Stimulated activated effector memory CD8-positive, alpha-beta T cell treated with anti-CD3 and anti-CD28 coated beads, Interleukin-12 subunit alpha, Interleukin-12 subunit beta, amount 100 ng/mL, for 72 hours (primary cell): ENCODE measurements at regions not wholly inside any gene's neighbourhood (a gene's known extent, or its start where the extent isn't known, plus 50 kb on each side); places are given as distances from the start of the nearest gene placed in this dataset.
A peak's percentile ranks its signal among the peaks of the same experiment; 100 is the strongest.

Source experiments
- ATAC-seq: fragments of 150-1000 bp; cut with Tn5 transposase; 2 replicates; pipeline ENCODE4 v1.10.0; 2021
- DNase-seq, 2 donors: peaks; one replicate each; pipeline ENCODE4 v3.0.0; 2021 to 2022; ENCODE audit warnings: low spot score in 2 of 2
- H3K27ac Mint-ChIP-seq: one replicate; pipeline ENCODE4 v1.8.0; 2022; ENCODE audit warnings: mild to moderate bottlenecking, mixed read lengths
- H3K36me3 Mint-ChIP-seq: one replicate; pipeline ENCODE4 v1.8.0; 2022; ENCODE audit warnings: mild to moderate bottlenecking, mixed read lengths
- H3K4me1 Mint-ChIP-seq: one replicate; pipeline ENCODE4 v1.8.0; 2022; ENCODE audit warnings: mixed read lengths
- H3K4me3 Mint-ChIP-seq: one replicate; pipeline ENCODE4 v1.8.0; 2022; ENCODE audit warnings: mild to moderate bottlenecking, mixed read lengths
- H3K9me3 Mint-ChIP-seq: one replicate; pipeline ENCODE4 v1.8.0; 2022; ENCODE audit warnings: mixed read lengths

DNA sequence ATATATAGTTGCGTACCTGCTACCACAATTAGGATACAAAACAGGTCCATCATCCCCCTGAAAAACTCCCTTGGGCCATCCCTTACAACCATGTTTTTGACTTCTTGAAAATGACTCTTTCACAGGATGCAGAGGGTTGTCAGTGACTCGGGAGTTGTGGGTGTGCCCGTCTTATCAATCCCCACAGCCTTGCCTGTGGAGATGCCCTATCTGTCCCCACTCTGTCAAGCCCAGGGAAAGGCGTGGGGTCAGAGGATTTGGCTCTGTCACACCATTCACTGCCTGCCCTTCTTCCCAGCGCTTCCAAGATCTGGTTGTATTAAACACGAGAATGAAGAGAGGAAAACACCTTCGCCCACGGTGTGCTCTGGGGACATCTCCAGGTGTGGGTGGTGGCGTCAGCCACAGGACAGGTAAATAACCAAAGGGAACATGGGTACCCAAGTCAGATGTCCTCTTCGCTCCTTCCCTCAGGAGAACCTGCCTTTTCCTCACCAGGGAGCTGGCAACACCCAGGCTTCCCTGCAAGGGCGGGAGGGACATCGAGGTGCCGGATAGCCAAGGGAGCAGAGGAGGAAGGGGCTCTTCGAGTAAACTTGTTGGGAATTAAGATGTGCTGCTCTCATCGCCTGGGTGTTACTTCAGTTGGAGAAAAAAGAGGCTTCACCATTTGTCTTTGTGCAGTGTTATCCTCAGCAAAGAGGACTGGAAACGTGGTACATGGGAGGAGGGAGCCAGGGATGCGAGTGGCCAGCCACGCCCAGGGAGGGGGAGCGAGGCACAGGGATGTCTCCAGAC is 100.3 kb downstream of the B3GNT2 start:
- peak overlapping the region; percentile 56 for H3K27ac Mint-ChIP-seq
- H3K4me1 Mint-ChIP-seq, result peaks cover 6% of the 10 kb centered on the region
- no peaks in the 10 kb centered on the region for H3K36me3 Mint-ChIP-seq
- H3K4me3 Mint-ChIP-seq, result no peak overlapping the region
- no peaks in the 10 kb centered on the region for H3K9me3 Mint-ChIP-seq
- ATAC-seq (no peak), DNase-seq (no peak)

DNA sequence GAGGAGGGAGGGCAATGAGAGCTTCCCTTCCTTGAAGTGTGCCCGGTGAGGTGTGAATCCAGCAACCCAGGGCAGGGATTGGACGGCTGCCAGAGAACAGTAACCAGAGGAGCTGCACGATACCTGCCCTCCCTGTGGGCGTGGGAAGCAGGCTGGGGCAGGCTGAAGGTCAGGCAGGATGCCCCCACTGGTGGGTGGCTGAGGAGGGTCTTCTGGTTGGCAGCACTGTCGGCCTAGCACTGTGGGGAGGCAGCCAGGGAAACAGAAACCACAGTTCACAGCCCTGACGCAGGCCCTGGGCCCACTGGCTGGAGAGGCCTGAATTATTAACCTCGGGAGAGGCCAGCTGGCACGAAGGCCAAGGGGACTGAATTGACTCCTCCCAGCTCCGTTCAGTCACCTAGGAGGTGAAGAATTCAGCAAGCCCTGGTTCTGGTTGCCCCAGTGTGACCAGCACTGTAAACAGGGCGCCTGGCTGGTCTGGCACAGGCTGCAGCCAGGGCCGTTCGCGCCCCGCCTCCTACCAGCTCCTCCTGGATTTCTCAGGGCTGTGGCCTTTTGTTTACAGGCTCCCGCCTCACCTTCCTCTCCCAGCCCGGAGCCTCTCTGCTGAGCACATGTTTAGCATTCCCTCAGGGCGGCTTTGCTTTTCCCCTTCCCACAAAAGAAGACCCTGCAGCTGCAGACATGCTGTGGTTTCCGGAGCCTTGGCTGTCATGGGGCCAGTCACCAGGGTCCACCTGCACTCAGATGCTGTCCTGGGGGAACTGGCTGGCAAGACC is 97.8 kb downstream of the B3GNT2 start:
- DNase-seq, result no peak
- Mint-ChIP-seq H3K27ac (peak overlapping the region; percentile 67), H3K4me1 (no peaks in the 10 kb centered on the region), H3K36me3 (no peaks in the 10 kb centered on the region), H3K4me3 (no peak overlapping the region), H3K9me3 (no peaks in the 10 kb centered on the region)
- no peak for ATAC-seq

DNA sequence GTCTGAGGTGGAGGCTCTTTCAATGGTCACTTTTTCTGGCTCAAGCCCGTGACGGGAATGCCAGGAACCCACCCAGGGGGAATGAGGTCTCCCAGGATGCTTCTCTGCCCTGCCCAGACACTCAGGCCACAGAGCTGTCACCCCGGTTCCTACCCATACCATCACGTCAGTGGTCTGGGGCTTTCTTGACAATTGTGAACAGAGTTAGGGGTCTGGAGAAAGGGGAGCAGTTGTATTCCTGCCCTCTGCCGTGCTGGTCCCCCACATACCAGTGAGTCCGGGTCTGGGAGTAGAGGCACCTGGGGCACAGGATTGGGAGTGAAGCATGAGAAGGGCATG is 97.2 kb downstream of the B3GNT2 start:
- Mint-ChIP-seq H3K27ac (peak overlapping the region; percentile 67), H3K4me3 (no peak overlapping the region), H3K9me3 (no peaks in the 10 kb centered on the region), H3K36me3 (no peaks in the 10 kb centered on the region), H3K4me1 (peaks cover 4% of the 10 kb centered on the region)
- ATAC-seq, result no peak
- DNase-seq, result no peak

DNA sequence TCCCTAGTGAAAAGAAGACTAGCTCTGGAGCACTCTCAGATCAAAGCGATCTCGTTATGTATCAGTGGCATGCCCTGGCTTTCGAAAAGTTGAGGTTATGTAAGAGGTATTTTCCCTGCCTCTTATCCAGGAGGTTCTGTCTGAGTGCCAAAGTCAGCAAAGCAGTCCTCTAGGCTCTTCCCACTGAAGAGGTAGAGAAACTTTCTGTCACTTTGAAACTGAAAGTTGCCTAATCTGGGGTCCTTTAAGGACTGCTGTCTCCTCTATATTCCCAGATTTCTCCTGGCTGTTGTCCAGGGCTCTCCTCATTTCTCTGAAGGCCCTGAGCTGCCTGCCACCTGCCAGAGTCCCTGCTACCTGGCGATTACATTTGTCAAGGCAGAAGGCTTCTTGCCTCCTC is 96.3 kb downstream of the B3GNT2 start:
- ATAC-seq, result no peak
- Mint-ChIP-seq H3K4me3 (no peak overlapping the region), H3K9me3 (no peaks in the 10 kb centered on the region)

DNA sequence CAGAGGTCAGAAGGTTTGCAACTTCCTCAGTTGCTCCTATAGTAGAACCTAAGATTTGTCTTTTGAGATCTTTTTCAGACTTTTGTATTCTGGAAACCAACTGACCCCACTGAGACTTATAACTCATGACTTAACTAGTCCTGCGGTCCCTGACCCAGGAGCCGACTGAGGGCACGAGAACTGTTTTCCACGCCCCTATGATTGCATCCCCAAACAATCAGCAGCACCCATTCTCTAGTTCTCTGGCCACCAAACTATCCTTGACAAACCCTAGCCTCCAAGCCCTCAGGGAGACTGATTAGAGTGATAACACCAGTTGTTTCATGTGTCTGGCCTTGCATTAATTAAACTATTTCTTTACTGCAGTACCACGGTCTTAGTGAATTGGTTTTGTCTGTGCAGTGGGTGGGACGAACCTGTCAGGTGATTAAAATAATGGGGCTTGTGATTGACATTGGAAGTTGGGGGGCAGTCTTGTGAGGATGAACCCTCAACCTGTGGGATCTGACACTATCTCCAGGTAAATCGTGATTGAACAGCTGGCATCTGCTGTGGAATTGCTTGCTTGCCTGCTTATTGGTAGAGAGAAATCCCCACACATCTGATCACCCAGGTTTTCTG is 95.7 kb downstream of the B3GNT2 start:
- Mint-ChIP-seq H3K27ac (no peak overlapping the region), H3K9me3 (no peaks in the 10 kb centered on the region), H3K36me3 (no peaks in the 10 kb centered on the region), H3K4me3 (no peak overlapping the region), H3K4me1 (peaks cover 13% of the 10 kb centered on the region)
- ATAC-seq, result no peak
- DNase-seq, result no peak

More for the DNA sequence above, 96.3 kb downstream of the B3GNT2 start:
- no peaks in the 10 kb centered on the region for H3K36me3 Mint-ChIP-seq
- H3K4me1 Mint-ChIP-seq, result peaks cover 13% of the 10 kb centered on the region
- H3K27ac Mint-ChIP-seq, result no peak overlapping the region
- DNase-seq, result no peak

DNA sequence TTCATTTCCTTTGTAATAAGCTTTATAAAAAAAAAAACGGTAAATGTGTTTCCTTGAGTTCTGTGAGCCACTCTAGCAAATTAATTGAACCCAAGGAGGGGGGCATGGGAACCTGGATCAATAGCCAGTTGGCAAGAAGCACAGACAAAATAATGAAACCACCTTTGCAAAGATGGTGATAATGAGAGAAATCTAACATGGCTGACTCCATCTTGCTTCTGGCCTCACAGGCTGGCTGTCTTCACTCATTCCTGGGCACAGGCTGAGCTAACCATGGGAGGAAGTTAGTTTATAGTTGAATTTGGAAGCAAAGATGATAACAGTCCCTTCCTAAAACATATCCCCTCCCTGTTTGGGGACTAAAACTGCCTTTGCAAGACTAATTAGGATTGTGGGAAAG is 95.1 kb downstream of the B3GNT2 start:
- ATAC-seq (no peak), DNase-seq (no peak)
- no peak overlapping the region for H3K4me3 Mint-ChIP-seq
- H3K9me3 Mint-ChIP-seq, result no peaks in the 10 kb centered on the region
- peaks cover 13% of the 10 kb centered on the region for H3K4me1 Mint-ChIP-seq
- no peak overlapping the region for H3K27ac Mint-ChIP-seq
- H3K36me3 Mint-ChIP-seq, result no peaks in the 10 kb centered on the region

DNA sequence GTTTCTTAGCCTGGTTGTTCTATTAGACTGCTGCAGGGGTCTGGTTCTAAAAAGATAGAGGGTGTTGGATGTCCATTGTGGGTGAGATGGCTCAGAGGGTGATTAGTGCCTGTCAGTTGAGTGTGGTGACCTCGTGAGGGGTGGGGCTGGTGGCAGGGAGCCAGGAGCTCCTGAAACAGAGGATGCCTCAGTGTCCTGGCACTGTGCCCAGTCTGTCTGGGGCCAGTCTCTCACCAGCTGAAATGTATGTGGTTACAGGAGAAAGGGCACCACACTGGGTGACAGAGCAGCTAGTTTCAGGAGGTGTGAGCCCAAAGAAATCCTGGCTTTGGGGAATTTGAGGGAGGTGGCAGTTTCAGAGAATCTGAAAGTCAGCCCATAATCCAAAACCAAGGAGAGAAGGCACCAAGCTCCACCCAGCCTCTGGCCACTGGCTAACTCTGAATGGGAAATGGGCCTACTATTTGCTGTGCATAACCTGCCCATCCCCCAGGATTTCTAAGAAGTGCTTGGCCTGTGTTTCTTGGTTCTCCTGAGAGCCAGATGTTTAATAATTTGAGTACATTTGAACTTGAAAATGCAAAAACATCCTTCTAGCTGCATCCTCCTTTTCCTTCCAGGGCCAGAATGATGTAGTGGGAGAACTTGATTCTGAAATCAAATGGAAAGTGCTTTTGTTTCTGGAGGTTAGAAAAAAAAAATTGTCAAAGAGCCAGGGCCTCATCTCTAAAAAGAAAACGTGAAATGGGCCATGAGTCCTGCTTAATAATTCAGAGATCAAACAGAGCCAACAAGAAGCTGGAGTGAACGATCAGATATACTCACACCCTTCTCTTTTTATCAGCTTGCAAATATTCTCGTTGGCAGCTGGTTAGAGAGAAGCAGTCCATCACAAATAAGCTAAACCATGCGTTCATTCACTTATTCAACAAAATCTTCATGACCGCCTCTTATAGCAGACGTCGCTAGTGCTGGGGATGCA is 92.3 kb downstream of the B3GNT2 start:
- no peaks in the 10 kb centered on the region for H3K36me3 Mint-ChIP-seq
- H3K27ac Mint-ChIP-seq, result peak overlapping the region; percentile 26

DNA sequence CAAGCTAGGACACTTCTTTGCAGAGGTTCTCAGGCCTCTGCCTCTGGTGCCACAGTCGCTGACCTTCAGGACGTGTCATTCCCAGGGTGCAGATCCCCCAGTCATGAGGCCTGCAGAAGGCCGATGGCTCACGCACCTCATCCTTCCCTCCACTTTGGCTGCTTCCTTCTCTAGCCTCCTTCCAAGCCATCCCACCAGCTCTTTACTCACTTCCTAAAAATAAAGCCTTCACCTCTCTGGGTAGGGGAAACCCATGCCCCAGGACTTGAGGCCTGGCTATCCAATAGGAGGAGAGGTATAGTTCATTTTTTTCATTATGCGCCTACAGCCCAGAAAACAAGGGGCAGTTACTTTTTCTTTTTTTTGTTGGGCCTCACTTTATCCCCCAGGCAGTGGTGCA is 91.4 kb downstream of the B3GNT2 start:
- Mint-ChIP-seq H3K27ac (no peak overlapping the region), H3K4me1 (peaks cover 13% of the 10 kb centered on the region), H3K4me3 (no peak overlapping the region), H3K36me3 (no peaks in the 10 kb centered on the region), H3K9me3 (peaks cover 2% of the 10 kb centered on the region)
- DNase-seq, result no peak
- ATAC-seq, result no peak

More for the DNA sequence above, 92.3 kb downstream of the B3GNT2 start:
- peak; percentile 51 to 70 for DNase-seq
- H3K4me1 Mint-ChIP-seq, result peaks cover 13% of the 10 kb centered on the region
- H3K4me3 Mint-ChIP-seq, result no peak overlapping the region
- peaks cover 2% of the 10 kb centered on the region for H3K9me3 Mint-ChIP-seq
- ATAC-seq, result peak; percentile 95

DNA sequence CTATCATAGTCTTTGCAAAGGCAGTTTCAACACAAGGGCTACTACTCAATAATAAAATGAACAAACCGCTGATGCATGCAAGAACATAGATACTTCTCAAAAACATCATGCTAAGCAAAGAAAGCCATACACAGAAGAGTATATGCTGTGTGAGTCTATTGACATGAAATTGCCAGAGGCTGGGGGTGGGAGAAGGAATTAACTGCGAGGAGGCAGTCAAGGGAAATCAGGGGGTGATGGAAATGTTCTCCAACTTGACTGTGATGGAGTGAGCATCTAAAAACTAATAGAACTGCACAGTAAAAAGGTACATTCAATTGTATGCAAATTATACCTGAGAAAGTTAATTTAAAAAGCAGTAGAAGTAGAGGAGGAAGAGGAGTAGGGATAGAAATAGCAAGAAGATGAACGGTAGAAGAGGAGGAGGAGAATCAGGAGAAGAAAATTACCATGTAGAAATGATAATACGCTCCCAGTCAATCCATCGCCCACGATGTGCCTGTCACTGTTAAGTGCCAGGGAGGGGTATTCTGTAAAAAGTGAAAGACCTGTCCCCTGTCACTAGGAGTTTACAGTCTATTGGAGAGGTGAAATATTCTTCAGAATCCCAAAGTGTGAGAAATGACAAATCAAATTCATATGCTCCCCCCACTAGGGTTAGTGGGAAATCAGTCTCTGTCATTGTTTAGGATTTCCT is 90.3 kb downstream of the B3GNT2 start:
- ATAC-seq, result no peak
- Mint-ChIP-seq H3K27ac (no peak overlapping the region), H3K9me3 (peaks cover 2% of the 10 kb centered on the region), H3K36me3 (no peaks in the 10 kb centered on the region), H3K4me1 (peaks cover 13% of the 10 kb centered on the region), H3K4me3 (no peak overlapping the region)
- no peak for DNase-seq

DNA sequence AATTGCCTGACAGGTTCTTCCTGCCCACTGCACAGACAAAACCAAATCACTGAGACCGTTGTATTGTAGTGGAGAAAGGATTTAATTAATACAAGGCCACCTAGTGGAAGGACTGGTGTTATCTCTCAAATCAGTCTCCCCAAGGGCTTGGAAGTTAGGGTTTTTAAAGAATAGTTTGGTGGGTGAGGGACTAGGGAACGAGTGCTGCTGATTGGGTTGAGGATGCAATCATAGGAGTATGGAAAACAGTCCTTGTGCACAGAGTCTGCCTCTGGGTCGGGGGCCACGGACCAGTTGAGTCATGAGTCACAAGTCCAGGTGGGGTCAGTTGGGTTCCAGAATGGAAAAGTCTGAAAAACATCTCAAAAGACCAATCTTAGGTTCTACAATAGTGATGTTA is 89.1 kb downstream of the B3GNT2 start:
- H3K4me1 Mint-ChIP-seq, result peaks cover 13% of the 10 kb centered on the region
- ATAC-seq (no peak), DNase-seq (no peak)
- H3K9me3 Mint-ChIP-seq, result peaks cover 2% of the 10 kb centered on the region
- H3K4me3 Mint-ChIP-seq, result no peak overlapping the region
- no peak overlapping the region for H3K27ac Mint-ChIP-seq
- no peaks in the 10 kb centered on the region for H3K36me3 Mint-ChIP-seq

DNA sequence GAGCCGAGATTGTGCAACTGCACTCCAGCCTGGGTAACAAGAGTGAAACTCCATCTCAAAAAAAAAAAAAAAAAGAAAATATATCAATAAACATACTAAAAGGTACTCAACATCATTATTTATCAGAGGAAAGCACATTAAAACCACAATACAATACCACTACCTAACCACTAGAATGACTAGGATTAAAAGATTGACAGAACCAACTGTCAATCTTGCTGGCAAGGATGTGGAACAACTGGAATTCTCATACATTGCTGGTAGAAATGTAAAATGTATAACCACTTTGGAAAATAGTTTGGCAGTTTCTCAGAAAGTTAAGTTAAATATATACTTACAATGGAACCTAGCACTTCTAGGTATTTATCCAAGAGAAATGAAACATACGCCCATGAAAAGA is 88.6 kb downstream of the B3GNT2 start:
- Mint-ChIP-seq H3K27ac (no peak overlapping the region), H3K4me1 (peaks cover 13% of the 10 kb centered on the region), H3K4me3 (no peak overlapping the region), H3K36me3 (no peaks in the 10 kb centered on the region), H3K9me3 (peaks cover 2% of the 10 kb centered on the region)
- DNase-seq (no peak), ATAC-seq (no peak)

DNA sequence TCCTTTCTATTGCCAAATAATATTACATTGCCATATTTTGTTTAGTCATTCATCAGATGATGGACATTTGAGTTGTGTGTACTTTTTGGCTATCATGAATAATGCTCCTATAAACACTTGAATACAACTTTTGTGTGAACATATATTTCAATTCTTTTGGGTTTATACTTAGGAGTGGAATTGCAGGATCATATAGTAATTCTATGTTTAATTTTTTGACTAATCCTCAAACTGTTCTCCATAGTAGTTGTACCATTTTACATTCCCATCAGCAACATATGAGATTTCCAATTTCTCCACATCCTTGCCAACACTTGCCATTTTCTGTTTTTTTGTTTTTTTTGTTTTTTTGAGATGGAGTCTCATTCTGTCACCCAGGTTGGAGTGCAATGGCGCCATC is 87.2 kb downstream of the B3GNT2 start:
- ATAC-seq (no peak), DNase-seq (no peak)
- H3K9me3 Mint-ChIP-seq, result peaks cover 5% of the 10 kb centered on the region
- H3K4me1 Mint-ChIP-seq, result peaks cover 9% of the 10 kb centered on the region
- no peaks in the 10 kb centered on the region for H3K36me3 Mint-ChIP-seq
- H3K4me3 Mint-ChIP-seq, result no peak overlapping the region
- H3K27ac Mint-ChIP-seq, result no peak overlapping the region

DNA sequence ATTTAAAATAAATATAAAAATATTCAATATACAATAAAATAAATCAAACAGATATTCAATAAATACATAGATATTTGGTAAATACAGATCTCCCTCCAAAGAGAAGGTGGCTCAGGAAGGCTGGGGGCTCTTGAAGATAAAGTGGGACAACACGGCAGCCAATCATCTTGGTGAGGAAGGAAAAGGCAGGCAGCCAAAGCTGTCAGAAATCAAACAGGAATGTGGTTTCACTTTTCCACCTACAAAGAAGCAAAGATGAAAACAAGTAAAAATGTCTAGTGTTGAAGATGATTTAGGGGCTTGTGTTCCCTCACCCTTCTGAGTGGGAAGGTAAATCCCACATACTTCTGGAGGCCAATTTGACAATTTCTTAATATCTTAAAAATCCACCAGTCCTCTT is 85.7 kb downstream of the B3GNT2 start:
- Mint-ChIP-seq H3K9me3 (peaks cover 11% of the 10 kb centered on the region), H3K4me1 (no peaks in the 10 kb centered on the region), H3K27ac (no peak overlapping the region), H3K36me3 (no peaks in the 10 kb centered on the region), H3K4me3 (no peak overlapping the region)
- no peak for DNase-seq
- no peak for ATAC-seq

DNA sequence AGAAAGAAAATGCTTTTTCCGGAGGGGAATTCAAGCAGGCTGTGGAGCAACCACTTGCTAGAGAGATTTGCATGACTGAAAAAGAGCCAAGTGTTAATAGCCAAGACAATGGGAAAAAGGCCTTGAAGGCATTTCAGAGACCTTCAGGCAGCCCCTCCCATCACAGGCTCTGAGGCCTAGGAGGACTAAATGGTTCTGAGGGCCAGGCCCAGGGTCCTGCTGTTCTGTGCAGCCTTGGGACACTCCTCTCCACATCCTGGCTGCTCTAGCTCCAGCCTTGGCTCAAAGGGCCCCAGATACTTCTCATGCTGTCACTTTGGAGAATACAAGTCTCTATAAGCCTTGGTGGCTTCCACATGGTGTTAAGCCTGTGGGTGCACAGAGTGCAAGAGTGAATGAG is 81.8 kb downstream of the B3GNT2 start:
- H3K4me1 Mint-ChIP-seq, result no peaks in the 10 kb centered on the region
- no peak overlapping the region for H3K4me3 Mint-ChIP-seq
- H3K9me3 Mint-ChIP-seq, result peaks cover 9% of the 10 kb centered on the region
- DNase-seq, result no peak
- ATAC-seq, result no peak
- no peaks in the 10 kb centered on the region for H3K36me3 Mint-ChIP-seq
- no peak overlapping the region for H3K27ac Mint-ChIP-seq
